ENCODE measurements at regions not wholly inside any gene's neighbourhood (a gene's known extent, or its start where the extent isn't known, plus 50 kb on each side); places are given as distances from the start of the nearest gene placed in this dataset.

DNA sequence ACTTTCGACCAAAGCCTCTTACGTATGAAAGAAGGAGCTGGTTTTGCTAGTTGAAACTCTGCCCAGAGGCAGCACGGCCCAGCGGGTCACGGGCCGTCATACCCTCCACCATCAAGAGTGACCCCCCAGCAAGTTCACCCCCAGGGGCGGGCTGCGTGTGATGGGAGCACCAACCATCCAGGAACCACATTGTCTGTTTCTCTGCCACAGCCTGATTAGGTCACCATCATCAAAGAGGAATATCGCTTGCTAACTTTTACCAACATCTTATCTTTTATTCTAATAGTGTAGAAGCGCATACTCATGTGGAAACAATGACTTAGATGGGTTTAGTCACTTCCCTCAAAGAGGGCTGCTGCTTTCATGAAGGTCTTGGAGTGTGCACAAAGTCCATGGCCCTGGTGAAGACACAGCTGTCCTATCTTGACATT is 116.6 kb upstream of the SMIM21 start:
- TF ChIP-seq, protein P1, sequence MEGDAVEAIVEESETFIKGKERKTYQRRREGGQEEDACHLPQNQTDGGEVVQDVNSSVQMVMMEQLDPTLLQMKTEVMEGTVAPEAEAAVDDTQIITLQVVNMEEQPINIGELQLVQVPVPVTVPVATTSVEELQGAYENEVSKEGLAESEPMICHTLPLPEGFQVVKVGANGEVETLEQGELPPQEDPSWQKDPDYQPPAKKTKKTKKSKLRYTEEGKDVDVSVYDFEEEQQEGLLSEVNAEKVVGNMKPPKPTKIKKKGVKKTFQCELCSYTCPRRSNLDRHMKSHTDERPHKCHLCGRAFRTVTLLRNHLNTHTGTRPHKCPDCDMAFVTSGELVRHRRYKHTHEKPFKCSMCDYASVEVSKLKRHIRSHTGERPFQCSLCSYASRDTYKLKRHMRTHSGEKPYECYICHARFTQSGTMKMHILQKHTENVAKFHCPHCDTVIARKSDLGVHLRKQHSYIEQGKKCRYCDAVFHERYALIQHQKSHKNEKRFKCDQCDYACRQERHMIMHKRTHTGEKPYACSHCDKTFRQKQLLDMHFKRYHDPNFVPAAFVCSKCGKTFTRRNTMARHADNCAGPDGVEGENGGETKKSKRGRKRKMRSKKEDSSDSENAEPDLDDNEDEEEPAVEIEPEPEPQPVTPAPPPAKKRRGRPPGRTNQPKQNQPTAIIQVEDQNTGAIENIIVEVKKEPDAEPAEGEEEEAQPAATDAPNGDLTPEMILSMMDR (IDR thresholded peaks at IDR 0.05; ENCODE audit: low read depth, low read length): no peak
- H3K4me3 ChIP-seq (ENCODE audit: low read depth, low read length): no peak overlapping the region

DNA sequence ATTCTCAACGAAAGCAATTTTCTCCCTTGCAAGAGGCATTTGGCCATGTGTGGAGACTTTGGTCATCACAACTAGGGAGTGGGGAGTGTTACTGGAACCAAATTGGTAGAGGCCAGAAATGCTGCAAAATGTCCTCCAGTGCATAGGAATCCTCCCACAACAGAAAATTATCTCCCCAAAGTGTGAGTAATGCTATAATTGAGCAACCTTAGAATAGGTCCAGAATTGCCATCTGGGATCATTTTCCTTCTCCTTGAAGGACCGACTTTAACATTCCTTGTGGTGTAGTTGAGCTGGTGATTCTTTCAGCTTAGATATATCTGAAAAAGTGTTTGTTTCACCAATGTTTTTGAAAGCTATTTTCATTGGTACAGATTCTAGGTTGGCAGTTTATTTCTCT is 111.2 kb upstream of the SMIM21 start:
- TF ChIP-seq, protein P1 (IDR thresholded peaks at IDR 0.05; ENCODE audit: low read depth, low read length): no peak
- H3K4me3 ChIP-seq (ENCODE audit: low read depth, low read length): no peak overlapping the region

DNA sequence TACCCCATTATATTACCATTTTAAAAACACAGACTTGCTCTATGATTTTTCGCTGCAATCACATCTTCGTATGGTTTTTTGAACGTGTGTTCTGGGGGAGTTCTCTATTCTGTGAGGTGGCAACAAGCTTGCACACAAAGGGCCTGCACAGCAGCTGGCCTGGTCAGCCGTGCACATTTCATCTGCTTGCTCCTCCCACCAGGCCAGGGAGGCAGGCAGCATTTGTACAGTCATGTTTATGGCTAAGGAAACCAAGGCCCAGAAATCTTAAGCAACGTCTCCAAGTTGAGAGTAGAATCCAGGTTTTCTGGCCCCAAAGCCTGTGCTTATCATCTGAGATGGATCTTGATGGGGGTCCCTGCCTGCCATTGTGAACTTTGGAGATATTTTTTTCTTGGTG is 106.4 kb upstream of the SMIM21 start:
- TF ChIP-seq, protein P1 (IDR thresholded peaks at IDR 0.05; ENCODE audit: low read depth, low read length): no peak
- H3K4me3 ChIP-seq (ENCODE audit: low read depth, low read length): no peak overlapping the region

DNA sequence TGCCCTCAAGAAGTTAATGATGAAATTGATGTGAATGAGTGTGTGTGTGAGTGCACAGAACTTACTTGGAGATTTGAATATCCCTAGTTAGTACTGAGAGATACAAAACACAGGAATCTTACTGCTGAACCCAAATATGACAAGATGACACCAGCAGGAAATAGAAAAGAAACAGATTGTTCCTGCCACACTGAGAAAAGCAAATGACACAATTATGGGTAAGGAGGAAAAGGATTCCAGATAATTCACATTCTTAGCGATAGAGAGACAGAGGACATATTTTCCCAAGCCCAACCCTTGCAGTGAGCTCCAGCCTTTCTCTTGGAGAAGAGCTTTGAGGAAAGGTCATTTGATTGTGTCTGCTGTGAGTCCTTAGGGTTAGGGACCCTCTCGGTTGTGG is 105.7 kb upstream of the SMIM21 start:
- no peak overlapping the region for H3K4me3 ChIP-seq (ENCODE audit: low read depth, low read length)
- TF ChIP-seq, protein P1 (IDR thresholded peaks at IDR 0.05; ENCODE audit: low read depth, low read length): no peak

DNA sequence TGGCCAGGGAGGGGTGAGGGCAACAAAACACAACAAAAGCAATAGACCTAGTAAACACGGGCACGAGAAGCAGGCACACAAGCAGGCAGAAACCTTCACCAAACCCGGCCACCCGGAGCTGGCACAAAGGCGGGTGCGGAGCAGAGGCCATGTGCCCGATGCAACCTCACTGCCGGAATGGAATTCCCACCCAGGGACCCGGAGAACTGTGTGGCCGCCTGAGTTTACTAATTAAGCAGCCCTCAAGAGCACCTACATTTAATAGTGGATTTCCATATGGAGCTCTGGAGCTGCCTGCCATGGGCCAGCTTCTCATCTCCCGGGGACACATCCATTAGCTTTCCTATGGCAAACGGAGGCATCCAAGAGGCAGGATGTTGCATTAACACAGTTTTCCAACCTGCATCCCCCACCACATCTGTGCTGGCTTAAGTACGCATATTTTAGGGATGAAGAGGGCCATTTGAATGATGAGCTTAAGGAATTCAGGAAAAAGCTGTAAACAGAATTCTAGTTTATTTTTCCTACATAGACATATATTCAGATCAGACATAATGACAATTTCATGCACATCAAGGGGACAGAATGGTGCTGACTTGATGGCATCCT is 104.5 kb upstream of the SMIM21 start:
- H3K4me3 ChIP-seq (ENCODE audit: low read depth, low read length): no peak overlapping the region
- TF ChIP-seq, protein P1 (IDR thresholded peaks at IDR 0.05; ENCODE audit: low read depth, low read length): no peak

DNA sequence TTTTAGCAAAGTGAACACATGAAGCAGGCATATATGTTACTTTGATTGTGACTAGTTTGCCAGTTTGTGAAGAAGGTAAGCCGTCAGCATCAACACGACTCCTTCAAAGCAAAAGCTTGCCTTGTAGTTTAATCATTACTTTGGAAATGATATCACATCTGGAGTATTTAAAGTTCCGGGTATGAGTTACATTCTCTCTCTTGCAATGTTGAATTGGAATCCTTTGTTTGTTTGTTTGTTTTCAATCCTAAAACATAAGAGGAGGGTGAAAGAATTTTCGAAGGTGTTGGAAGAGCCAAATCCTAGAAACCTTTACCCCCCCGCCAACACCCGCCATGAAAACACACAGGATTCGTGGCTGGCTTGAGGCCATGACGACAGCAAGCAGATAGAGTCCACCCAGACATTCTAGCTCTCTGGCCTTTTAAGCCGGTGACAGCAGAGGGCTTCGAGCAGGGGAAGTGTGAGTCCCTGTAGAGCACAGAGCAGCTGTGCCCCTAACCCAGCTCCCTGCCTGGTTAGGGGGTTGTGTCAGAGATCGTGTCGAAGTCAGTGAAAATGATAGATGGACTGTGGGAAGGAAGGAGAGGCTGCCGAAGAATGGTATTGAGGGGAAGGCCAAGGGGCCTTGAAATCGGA is 103.8 kb upstream of the SMIM21 start:
- H3K4me3 ChIP-seq (ENCODE audit: low read depth, low read length): no peak overlapping the region
- TF ChIP-seq, protein P1 (IDR thresholded peaks at IDR 0.05; ENCODE audit: low read depth, low read length): no peak

DNA sequence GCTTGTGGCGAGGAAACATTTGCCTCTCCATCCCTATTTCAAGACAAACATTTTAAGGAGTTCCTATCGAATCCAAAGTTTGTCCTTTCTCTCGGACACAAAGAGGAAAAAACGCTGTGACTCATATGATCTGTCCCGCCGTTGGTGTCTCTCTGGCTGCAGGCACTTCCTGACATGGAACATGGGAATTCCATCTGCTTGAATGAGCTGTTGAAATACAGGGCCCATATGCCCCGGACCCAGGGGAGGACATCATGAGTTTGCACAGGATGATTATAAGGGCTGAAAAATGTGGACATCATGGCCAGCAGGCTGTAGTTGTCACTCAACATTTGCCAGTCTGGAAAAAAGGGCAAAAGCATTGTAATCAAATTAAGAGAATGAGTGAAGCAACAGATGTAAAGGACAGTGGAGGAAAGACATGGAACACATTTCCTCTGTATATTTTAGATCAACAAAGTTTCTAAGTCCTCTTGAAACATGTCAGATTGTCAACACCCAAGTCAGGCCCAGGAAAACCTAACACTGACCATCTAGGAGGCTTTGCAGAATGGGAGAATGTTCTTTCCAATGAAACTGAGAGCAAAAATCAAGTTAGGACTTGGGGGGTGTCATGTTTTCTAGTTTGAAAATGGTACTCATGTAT is 103.2 kb upstream of the SMIM21 start:
- H3K4me3 ChIP-seq (ENCODE audit: low read depth, low read length): no peak overlapping the region
- TF ChIP-seq, protein P1 (IDR thresholded peaks at IDR 0.05; ENCODE audit: low read depth, low read length): no peak
